Right lobe of liver (tissue), 4 donors: ENCODE measurements at regions not wholly inside any gene's neighbourhood (a gene's known extent, or its start where the extent isn't known, plus 50 kb on each side); places are given as distances from the start of the nearest gene placed in this dataset.

Source experiments
- POLR2A ChIP-seq: fragments of 450-650 bp; IDR thresholded peaks from one replicate; pipeline ENCODE4 v1.6.1; 2017; ENCODE audit warnings: antibody characterized with exemption, mild to moderate bottlenecking
- TF ChIP-seq, protein P1 (sequence below), 4 donors: fragments of 200-600 bp in 3 of 4; fragments of 450-650 bp in 1 of 4; IDR thresholded peaks; one replicate each; pipeline versions ENCODE4 v1.5.1 to v1.8.0; 2016 to 2022; ENCODE audit warnings: antibody characterized with exemption in 4 of 4, mild to moderate bottlenecking in 2 of 4
- donor health status: DM: no; HTN: no; CAD: no.
- donor health status: DM: no; HTN: no; CAD: no.
- donor health status: DM: no; HTN: yes; CAD: no.

GRCh38 chr11:21658654-21659193, 534.2 kb upstream of the ANO5 start:
- TF ChIP-seq, protein P1, sequence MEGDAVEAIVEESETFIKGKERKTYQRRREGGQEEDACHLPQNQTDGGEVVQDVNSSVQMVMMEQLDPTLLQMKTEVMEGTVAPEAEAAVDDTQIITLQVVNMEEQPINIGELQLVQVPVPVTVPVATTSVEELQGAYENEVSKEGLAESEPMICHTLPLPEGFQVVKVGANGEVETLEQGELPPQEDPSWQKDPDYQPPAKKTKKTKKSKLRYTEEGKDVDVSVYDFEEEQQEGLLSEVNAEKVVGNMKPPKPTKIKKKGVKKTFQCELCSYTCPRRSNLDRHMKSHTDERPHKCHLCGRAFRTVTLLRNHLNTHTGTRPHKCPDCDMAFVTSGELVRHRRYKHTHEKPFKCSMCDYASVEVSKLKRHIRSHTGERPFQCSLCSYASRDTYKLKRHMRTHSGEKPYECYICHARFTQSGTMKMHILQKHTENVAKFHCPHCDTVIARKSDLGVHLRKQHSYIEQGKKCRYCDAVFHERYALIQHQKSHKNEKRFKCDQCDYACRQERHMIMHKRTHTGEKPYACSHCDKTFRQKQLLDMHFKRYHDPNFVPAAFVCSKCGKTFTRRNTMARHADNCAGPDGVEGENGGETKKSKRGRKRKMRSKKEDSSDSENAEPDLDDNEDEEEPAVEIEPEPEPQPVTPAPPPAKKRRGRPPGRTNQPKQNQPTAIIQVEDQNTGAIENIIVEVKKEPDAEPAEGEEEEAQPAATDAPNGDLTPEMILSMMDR (IDR thresholded peaks at IDR 0.05), result no peak
- no peak for TF ChIP-seq POLR2A
